IMR-90 (cell line): ENCODE measurements at regions not wholly inside any gene's neighbourhood (a gene's known extent, or its start where the extent isn't known, plus 50 kb on each side); places are given as distances from the start of the nearest gene placed in this dataset.

ENCODE experiments used
- ATAC-seq: fragments of 200-7000 bp; cut with Tn5 transposase; 2 replicates; pipeline ENCODE4 v1.9.1; 2020; ENCODE audit warnings: low read depth, mild to moderate bottlenecking, moderate library complexity
- BruUV-seq: library from RNA; stranded (reverse); fragments of 400-500 nt; replicated peaks from 2 replicates; lab custom pipeline; 2021; lab: Mats Ljungman, UMichigan
- CTCF ChIA-PET: fragments of 300-600 bp; formaldehyde crosslinking; extraction: SDS; loops from one replicate; lab custom pipeline; 2021; ENCODE audit warnings: antibody characterized with exemption; lab: Yijun Ruan, JAX
- POLR2A ChIA-PET: fragments of 300-600 bp; sonication (Branson Sonifier 250); formaldehyde crosslinking; loops from one replicate; lab custom pipeline; 2022; ENCODE audit warnings: antibody characterized with exemption; ENCODE audit not compliant: unreplicated experiment; lab: Charles Lee
- DNase-seq: peaks from one replicate; pipeline ENCODE4 v3.0.0; 2013
- H2AFZ ChIP-seq: replicated peaks from 2 replicates; pipeline ENCODE3; 2013; ENCODE audit warnings: low read length, mild to moderate bottlenecking; ENCODE audit not compliant: poor library complexity
- H2AK5ac ChIP-seq: 2 replicates; pipeline ENCODE4 v1.6.1; 2013; ENCODE audit warnings: low read depth, low read length, inconsistent platforms
- H2AK9ac ChIP-seq: replicated peaks from 2 replicates; pipeline ENCODE3; 2013; ENCODE audit warnings: mild to moderate bottlenecking, low read depth, low read length, moderate library complexity; ENCODE audit not compliant: poor library complexity
- H2BK120ac ChIP-seq: 2 replicates; pipeline ENCODE4 v1.6.1; 2013; ENCODE audit warnings: low read depth, low read length, inconsistent platforms
- H2BK15ac ChIP-seq: 3 replicates; pipeline ENCODE4 v1.6.1; 2013; ENCODE audit warnings: low read depth, low read length, inconsistent platforms
- H2BK20ac ChIP-seq: 2 replicates; pipeline ENCODE4 v1.6.1; 2013; ENCODE audit warnings: low read depth, mild to moderate bottlenecking, inconsistent platforms, low read length, moderate library complexity
- H2BK5ac ChIP-seq: 2 replicates; pipeline ENCODE4 v1.6.1; 2013; ENCODE audit warnings: mild to moderate bottlenecking, low read depth, low read length, inconsistent platforms; ENCODE audit not compliant: poor library complexity, severe bottlenecking
- H3K14ac ChIP-seq: replicated peaks from 2 replicates; pipeline ENCODE4 v1.6.1; 2013; ENCODE audit warnings: low read depth, low read length, inconsistent platforms
- H3K18ac ChIP-seq: 2 replicates; pipeline ENCODE4 v1.6.1; 2013; ENCODE audit warnings: low read depth, low read length, control low read depth
- H3K23ac ChIP-seq: 2 replicates; pipeline ENCODE4 v1.6.1; 2013; ENCODE audit warnings: low read depth, low read length, inconsistent platforms
- H3K27ac ChIP-seq: 2 replicates; pipeline ENCODE4 v1.5.1; 2013; ENCODE audit warnings: mild to moderate bottlenecking, control low read depth, low read length; ENCODE audit not compliant: insufficient read depth
- H3K27me3 ChIP-seq: 2 replicates; pipeline ENCODE4 v1.6.1; 2013; ENCODE audit warnings: low read length; ENCODE audit not compliant: control insufficient read depth, insufficient read depth
- H3K36me3 ChIP-seq: 2 replicates; pipeline ENCODE4 v1.6.1; 2013; ENCODE audit warnings: low read length, mixed read lengths; ENCODE audit not compliant: control insufficient read depth, insufficient read depth
- H3K4ac ChIP-seq: 2 replicates; pipeline ENCODE4 v1.6.1; 2013; ENCODE audit warnings: low read depth, low read length, inconsistent platforms
- H3K4me1 ChIP-seq: 2 replicates; pipeline ENCODE4 v1.6.1; 2013; ENCODE audit warnings: low read length, mixed read lengths; ENCODE audit not compliant: control insufficient read depth, insufficient read depth
- H3K4me2 ChIP-seq: 2 replicates; pipeline ENCODE4 v1.6.1; 2013; ENCODE audit warnings: low read depth, mild to moderate bottlenecking, control low read depth, low read length, moderate library complexity
- H3K4me3 ChIP-seq: 2 replicates; pipeline ENCODE4 v1.5.1; 2013; ENCODE audit warnings: low read depth, mild to moderate bottlenecking, control low read depth, low read length, moderate library complexity; ENCODE audit not compliant: insufficient read depth
- H3K56ac ChIP-seq: 2 replicates; pipeline ENCODE4 v1.6.1; 2013; ENCODE audit warnings: low read length, inconsistent platforms; ENCODE audit not compliant: insufficient read depth; ENCODE audit errors: extremely low read depth
- H3K79me1 ChIP-seq, 2 experiments: 2 replicates each; pipeline ENCODE4 v1.6.1; 2013; ENCODE audit warnings: low read length in 2 of 2, inconsistent platforms in 1 of 2, low read depth in 1 of 2
- H3K9ac ChIP-seq: 2 replicates; pipeline ENCODE4 v1.6.1; 2013; ENCODE audit warnings: low read depth, low read length, control low read depth
- H3K9me1 ChIP-seq: 2 replicates; pipeline ENCODE4 v1.6.1; 2013; ENCODE audit warnings: low read length, inconsistent platforms; ENCODE audit not compliant: insufficient read depth
- H3K9me3 ChIP-seq: 2 replicates; pipeline ENCODE4 v1.6.1; 2013; ENCODE audit warnings: low read length; ENCODE audit not compliant: control insufficient read depth, insufficient read depth
- H4K20me1 ChIP-seq: 2 replicates; pipeline ENCODE4 v1.6.1; 2013; ENCODE audit warnings: low read length, inconsistent platforms; ENCODE audit not compliant: insufficient read depth
- H4K5ac ChIP-seq: 2 replicates; pipeline ENCODE4 v1.6.1; 2013; ENCODE audit warnings: mild to moderate bottlenecking, low read depth, low read length, control low read depth
- H4K8ac ChIP-seq, 2 experiments: 2 replicates each; pipeline ENCODE4 v1.6.1; 2013; ENCODE audit warnings: low read depth in 2 of 2, low read length in 2 of 2, control low read depth in 1 of 2, inconsistent platforms in 1 of 2
- H4K91ac ChIP-seq: 2 replicates; pipeline ENCODE4 v1.6.1; 2013; ENCODE audit warnings: low read depth, low read length, inconsistent platforms; ENCODE audit not compliant: insufficient read depth
- CTCF ChIP-seq: conservative IDR thresholded peaks from 2 replicates; pipeline ENCODE4 v1.5.1; 2012; ENCODE audit warnings: mild to moderate bottlenecking, low read depth, low read length, improper control_type of control experiment
- ELK1 ChIP-seq: fragments of 150-350 bp; IDR thresholded peaks from 2 replicates; pipeline ENCODE4 v1.6.1; 2016; ENCODE audit warnings: low read depth, mild to moderate bottlenecking, low read length, moderate library complexity, borderline replicate concordance
- MXI1 ChIP-seq: IDR thresholded peaks from 2 replicates; pipeline ENCODE4 v1.6.1; 2012; ENCODE audit warnings: low read depth, mild to moderate bottlenecking, low read length, moderate library complexity, borderline replicate concordance
- NFE2L2 ChIP-seq: fragments of 150-350 bp; IDR thresholded peaks from 2 replicates; pipeline ENCODE4 v1.6.1; 2016; ENCODE audit warnings: low read depth, mild to moderate bottlenecking, low read length
- RCOR1 ChIP-seq: IDR thresholded peaks from 2 replicates; pipeline ENCODE4 v1.6.1; 2012; ENCODE audit warnings: mild to moderate bottlenecking, low read length, improper control_type of control experiment; ENCODE audit not compliant: insufficient replicate concordance
- RFX5 ChIP-seq: IDR thresholded peaks from 2 replicates; pipeline ENCODE4 v1.8.0; 2012; ENCODE audit warnings: low read depth, mild to moderate bottlenecking, low read length, moderate library complexity
- SMC3 ChIP-seq: fragments of 150-350 bp; IDR thresholded peaks from 2 replicates; pipeline ENCODE4 v1.6.1; 2016; ENCODE audit warnings: low read depth, mild to moderate bottlenecking, antibody characterized with exemption, low read length, moderate library complexity
- WGBS, 2 experiments: methylation state at CpG; one replicate each; pipeline versions ENCODE4 v1.1.5 to v1.1.7; 2013; ENCODE audit warnings: missing lambda C conversion rate in 2 of 2; ENCODE audit not compliant: insufficient read length in 1 of 2; ENCODE audit errors: extremely low coverage in 2 of 2; 5-methylcytosine and 5-hydroxymethylcytosine counted together
- dilution Hi-C: fragments of 300-500 bp; cut with HindIII; formaldehyde crosslinking; loops from one replicate; pipeline ENCODE4 v1.14.3; 2018; ENCODE audit warnings: low sequenced_read_pairs; ENCODE audit not compliant: unreplicated experiment
- in situ Hi-C: fragments of 300-500 bp; cut with MboI; formaldehyde crosslinking; loops from 3 replicates; pipeline ENCODE4 v1.14.3; 2019; ENCODE audit warnings: low sequenced_read_pairs, inconsistent platforms, mixed read lengths
- intact Hi-C: fragments of 100-400 bp; cut with micrococcal nuclease; formaldehyde crosslinking; loops from 2 replicates; pipeline ENCODE4 v1.10.0; 2022

GRCh38 chr1:87521452-87521851, 192.8 kb downstream of the LMO4 start:
- dilution Hi-C loops: no loop called here
- H4K5ac ChIP-seq: no peak overlapping the region
- no peaks in the 10 kb centered on the region; the same call in 1 of the 2 replicates for H3K27me3 ChIP-seq
- H3K4me2 ChIP-seq: no peak overlapping the region
- no peaks in the 10 kb centered on the region for H3K9me3 ChIP-seq
- ChIA-PET CTCF (no interaction called here), POLR2A (no interaction called here)
- H2BK20ac ChIP-seq: no peak overlapping the region
- no peak overlapping the region; the same call in 1 of the 2 replicates for H2AK5ac ChIP-seq
- H2BK120ac ChIP-seq: no peak overlapping the region; the same call in 1 of the 2 replicates
- no peak overlapping the region for H3K14ac ChIP-seq
- H3K4ac ChIP-seq: no peak overlapping the region
- H3K4me3 ChIP-seq: no peak overlapping the region
- H2BK5ac ChIP-seq: no peak overlapping the region
- H3K4me1 ChIP-seq: peaks cover 14% of the 10 kb centered on the region
- H2BK15ac ChIP-seq: no peak overlapping the region
- no peaks in the 10 kb centered on the region; the same call in 1 of the 2 replicates for H3K9me1 ChIP-seq
- H3K9ac ChIP-seq: no peak overlapping the region
- no peak overlapping the region for H3K27ac ChIP-seq
- no peaks in the 10 kb centered on the region for H3K36me3 ChIP-seq
- no peak overlapping the region for H3K56ac ChIP-seq
- no TSS peak for BruUV-seq
- H4K8ac ChIP-seq: no peak overlapping the region
- H3K18ac ChIP-seq: no peak overlapping the region
- H2AK9ac ChIP-seq: no peak overlapping the region
- DNase-seq (no peak), ATAC-seq (no peak)
- H4K20me1 ChIP-seq: no peaks in the 10 kb centered on the region
- H3K23ac ChIP-seq: no peak overlapping the region
- H3K79me1 ChIP-seq: no peaks in the 10 kb centered on the region
- WGBS, 2 experiments: no CpG with 5 or more reads among the region's 2 CpGs
- intact Hi-C loops: loop anchor here (5.0 kb wide), 1 partner anchor 184 kb away; no protein-coding TSS in a partner anchor
- H2AFZ ChIP-seq: no peak overlapping the region
- in situ Hi-C loops: no loop called here
- H4K91ac ChIP-seq: no peak overlapping the region
- TF ChIP-seq CTCF: no peak
- TF ChIP-seq ELK1: no peak
- no peak for TF ChIP-seq RCOR1
- TF ChIP-seq SMC3: no peak
- TF ChIP-seq MXI1: no peak
- TF ChIP-seq RFX5: no peak
- TF ChIP-seq NFE2L2: no peak
